OCI-LY1 (cell line): ENCODE measurements at regions not wholly inside any gene's neighbourhood (a gene's known extent, or its start where the extent isn't known, plus 50 kb on each side); places are given as distances from the start of the nearest gene placed in this dataset.

Experiments
- CTCF ChIP-seq: fragments of 200-600 bp; sonication (generic), shearing (Covaris generic); IDR thresholded peaks from 2 replicates; pipeline ENCODE4 v1.5.1; 2017; ENCODE audit warnings: mild to moderate bottlenecking, antibody characterized with exemption, low read length, moderate library complexity, mixed read lengths
- EZH2 ChIP-seq: fragments of 200-600 bp; sonication (generic), shearing (Covaris generic); IDR thresholded peaks from 2 replicates; pipeline ENCODE4 v1.8.0; 2017; ENCODE audit warnings: borderline replicate concordance, mixed run types, mild to moderate bottlenecking, antibody characterized with exemption, low read length, moderate library complexity, mixed read lengths

GRCh38 chr6:67952948-67953347 lies 682.1 kb upstream of the ADGRB3 start:
- TF ChIP-seq CTCF (no peak), EZH2 (no peak)
